Ectodermal cell (in vitro differentiated cells): ENCODE measurements at regions not wholly inside any gene's neighbourhood (a gene's known extent, or its start where the extent isn't known, plus 50 kb on each side); places are given as distances from the start of the nearest gene placed in this dataset.
"Not testable (repeated sequence)": the region's sequence is repeated elsewhere in the genome, so short reads cannot be mapped to it uniquely, and the experiment has no call there.

Source experiments
- H3K27ac ChIP-seq: 2 replicates; pipeline ENCODE4 v1.7.0; 2013; ENCODE audit warnings: mild to moderate bottlenecking, low read depth, low read length; ENCODE audit not compliant: insufficient read depth, poor library complexity, severe bottlenecking
- H3K27me3 ChIP-seq: 2 replicates; pipeline ENCODE4 v1.7.0; 2013; ENCODE audit warnings: mild to moderate bottlenecking, low read length; ENCODE audit not compliant: insufficient read depth, control insufficient read depth, poor library complexity, severe bottlenecking
- H3K36me3 ChIP-seq: one replicate; pipeline ENCODE4 v1.7.0; 2013; ENCODE audit warnings: low read length; ENCODE audit not compliant: control insufficient read depth, insufficient read depth
- H3K4me1 ChIP-seq: one replicate; pipeline ENCODE4 v1.7.0; 2013; ENCODE audit warnings: low read length; ENCODE audit not compliant: control insufficient read depth, insufficient read depth
- H3K4me3 ChIP-seq: 2 replicates; pipeline ENCODE4 v1.7.0; 2013; ENCODE audit warnings: low read depth, low read length, control low read depth; ENCODE audit not compliant: insufficient read depth
- H3K9me3 ChIP-seq: 2 replicates; pipeline ENCODE4 v1.7.0; 2013; ENCODE audit warnings: mild to moderate bottlenecking, low read length, moderate library complexity; ENCODE audit not compliant: control insufficient read depth
- WGBS, 2 experiments: methylation state at CpG; one replicate each; pipeline ENCODE4 v1.1.7; 2013; ENCODE audit warnings: missing lambda C conversion rate in 2 of 2; 5-methylcytosine and 5-hydroxymethylcytosine counted together

DNA sequence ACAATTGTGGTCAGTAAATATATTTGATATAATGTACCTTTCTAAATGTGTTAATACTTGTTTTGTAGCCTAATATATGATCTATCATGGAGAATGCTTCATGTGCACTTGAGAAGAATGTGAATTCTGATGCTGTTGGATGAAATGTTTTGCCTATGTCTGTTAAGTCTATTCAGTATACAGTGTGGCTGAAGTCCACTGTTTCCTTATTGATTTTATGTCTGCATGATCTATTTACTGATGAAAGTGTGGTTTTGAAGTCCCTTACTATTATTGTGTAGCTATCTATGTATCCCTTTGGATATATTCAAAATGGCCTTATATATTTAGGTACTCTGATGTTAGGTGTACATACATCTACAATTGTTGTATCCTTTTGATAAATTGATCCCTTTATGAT lies 515.8 kb upstream of the EPHA5 start:
- no peak overlapping the region for H3K4me3 ChIP-seq
- H3K9me3 ChIP-seq: no peaks in the 10 kb centered on the region
- no peaks in the 10 kb centered on the region for H3K36me3 ChIP-seq
- no peaks in the 10 kb centered on the region for H3K4me1 ChIP-seq
- H3K27me3 ChIP-seq: no peaks in the 10 kb centered on the region
- H3K27ac ChIP-seq: no peak overlapping the region

GRCh38 chr4:66182636-66183035 lies 512.3 kb upstream of the EPHA5 start:
- WGBS, 2 experiments: 88 to 100% methylated on average over 1 of the region's 1 CpG
- Histone ChIP-seq H3K36me3 (no peaks in the 10 kb centered on the region), H3K9me3 (no peaks in the 10 kb centered on the region), H3K4me3 (no peak overlapping the region), H3K27ac (no peak overlapping the region), H3K27me3 (no peaks in the 10 kb centered on the region), H3K4me1 (peaks cover 7% of the 10 kb centered on the region)

DNA sequence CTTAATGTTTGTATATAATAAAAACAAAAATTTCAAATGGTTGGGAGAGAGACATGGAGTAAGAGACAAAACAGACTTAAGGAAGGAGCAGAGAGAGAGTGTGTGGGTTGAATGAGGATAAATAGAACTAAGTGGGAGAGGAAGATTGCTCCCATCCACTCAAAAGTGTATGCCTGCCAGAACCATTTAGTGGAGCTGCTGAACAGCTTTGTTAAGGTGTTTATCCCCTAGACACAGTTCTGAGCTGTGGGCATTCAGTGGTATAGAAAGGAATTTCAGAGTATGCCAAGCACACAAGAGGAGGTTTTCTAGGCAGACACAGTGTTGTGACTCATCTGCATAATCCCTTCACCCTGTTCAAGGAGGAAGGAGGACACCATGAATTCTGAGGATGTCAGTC lies 508.6 kb upstream of the EPHA5 start:
- Histone ChIP-seq H3K36me3 (no peaks in the 10 kb centered on the region), H3K4me3 (no peak overlapping the region), H3K4me1 (peaks cover 7% of the 10 kb centered on the region), H3K9me3 (no peaks in the 10 kb centered on the region), H3K27me3 (no peaks in the 10 kb centered on the region), H3K27ac (no peak overlapping the region)

GRCh38 chr4:66169341-66169740 lies 499.1 kb upstream of the EPHA5 start:
- no peaks in the 10 kb centered on the region for H3K9me3 ChIP-seq
- no peaks in the 10 kb centered on the region for H3K36me3 ChIP-seq
- H3K4me3 ChIP-seq: no peak overlapping the region
- H3K27me3 ChIP-seq: no peaks in the 10 kb centered on the region
- WGBS, 2 experiments: 32 to 41% methylated on average over 5 of the region's 5 CpGs
- no peak overlapping the region for H3K27ac ChIP-seq
- no peaks in the 10 kb centered on the region for H3K4me1 ChIP-seq

DNA sequence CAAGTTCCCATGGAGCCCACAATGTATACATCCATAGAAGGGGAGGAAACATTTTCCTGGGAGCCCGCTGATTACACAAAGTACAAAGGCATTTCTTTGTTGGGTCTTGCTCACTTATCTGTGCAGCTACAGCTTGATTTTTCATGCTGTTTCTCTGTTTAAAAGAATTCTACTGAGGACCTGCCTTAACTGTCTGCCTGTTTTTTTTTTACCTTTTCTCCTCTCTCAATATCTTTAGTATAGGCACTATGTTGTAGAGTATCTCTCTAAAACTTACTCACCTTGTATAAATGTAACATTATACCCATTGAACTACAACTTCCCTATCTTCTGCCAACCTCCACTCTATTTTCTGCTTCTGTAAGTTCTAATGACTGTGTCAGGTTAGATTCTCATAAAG lies 494.6 kb upstream of the EPHA5 start:
- Histone ChIP-seq H3K27ac (no peak overlapping the region), H3K9me3 (no peaks in the 10 kb centered on the region), H3K4me3 (no peak overlapping the region), H3K36me3 (no peaks in the 10 kb centered on the region), H3K27me3 (no peaks in the 10 kb centered on the region), H3K4me1 (no peaks in the 10 kb centered on the region)
- WGBS, 2 experiments: 86 to 89% methylated on average over 1 of the region's 1 CpG

GRCh38 chr4:66160606-66161005 lies 490.3 kb upstream of the EPHA5 start:
- no peaks in the 10 kb centered on the region for H3K9me3 ChIP-seq
- 92% methylated on average over 1 of the region's 1 CpG; no CpG with 5 or more reads in 1 of the 2 experiments for WGBS, 2 experiments

DNA sequence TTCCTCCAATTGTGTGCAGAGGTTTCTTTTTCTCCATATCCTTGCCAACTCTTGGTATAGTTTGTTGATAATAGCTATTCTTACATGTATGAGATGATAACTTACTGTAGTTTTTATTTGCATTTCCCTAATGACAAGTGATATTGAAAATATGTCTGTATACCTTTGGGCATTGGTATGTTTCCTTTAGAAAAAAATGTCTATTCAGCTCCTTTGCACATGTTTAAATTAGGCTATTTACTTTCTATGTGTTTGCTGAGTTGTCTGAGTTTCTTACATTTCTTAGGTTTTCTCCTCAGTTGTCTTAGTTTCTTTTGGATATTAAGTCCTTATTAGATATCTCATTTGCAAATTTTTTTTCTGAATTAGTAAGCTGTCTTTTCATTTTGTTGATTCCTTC lies 487.3 kb upstream of the EPHA5 start:
- no peaks in the 10 kb centered on the region for H3K27me3 ChIP-seq
- H3K4me1 ChIP-seq: no peaks in the 10 kb centered on the region
- H3K36me3 ChIP-seq: no peaks in the 10 kb centered on the region
- no peak overlapping the region for H3K4me3 ChIP-seq
- H3K27ac ChIP-seq: no peak overlapping the region
- no peaks in the 10 kb centered on the region for H3K9me3 ChIP-seq

More at GRCh38 chr4:66160606-66161005, 490.3 kb upstream of the EPHA5 start:
- no peak overlapping the region for H3K4me3 ChIP-seq
- H3K4me1 ChIP-seq: no peaks in the 10 kb centered on the region
- no peaks in the 10 kb centered on the region for H3K27me3 ChIP-seq
- no peaks in the 10 kb centered on the region for H3K36me3 ChIP-seq
- no peak overlapping the region for H3K27ac ChIP-seq

GRCh38 chr4:66130042-66130441 lies 459.8 kb upstream of the EPHA5 start:
- Histone ChIP-seq H3K4me1 (no peaks in the 10 kb centered on the region), H3K27ac (no peak overlapping the region), H3K27me3 (no peaks in the 10 kb centered on the region), H3K36me3 (no peaks in the 10 kb centered on the region), H3K9me3 (no peaks in the 10 kb centered on the region), H3K4me3 (no peak overlapping the region)
- 89 to 95% methylated on average over 5 to 6 of the region's 6 CpGs for WGBS, 2 experiments

GRCh38 chr4:66123831-66124413 lies 453.6 kb upstream of the EPHA5 start:
- Histone ChIP-seq H3K36me3 (no peaks in the 10 kb centered on the region), H3K4me3 (no peak overlapping the region), H3K9me3 (no peaks in the 10 kb centered on the region), H3K27me3 (no peaks in the 10 kb centered on the region), H3K27ac (no peak overlapping the region), H3K4me1 (no peaks in the 10 kb centered on the region)
- WGBS, 2 experiments: 94 to 100% methylated on average over 1 of the region's 1 CpG

- no peak overlapping the region for H3K4me3 ChIP-seq
- no peaks in the 10 kb centered on the region for H3K36me3 ChIP-seq
These were observed 452.9 kb upstream of the EPHA5 start for GRCh38 chr4:66123190-66123589.

GRCh38 chr4:66115231-66115630 lies 444.9 kb upstream of the EPHA5 start:
- not testable (repeated sequence) for H3K4me3 ChIP-seq, H3K9me3 ChIP-seq, H3K36me3 ChIP-seq, H3K4me1 ChIP-seq, H3K27me3 ChIP-seq, H3K27ac ChIP-seq

More at GRCh38 chr4:66123190-66123589, 452.9 kb upstream of the EPHA5 start:
- H3K27me3 ChIP-seq: no peaks in the 10 kb centered on the region
- no peaks in the 10 kb centered on the region for H3K9me3 ChIP-seq
- H3K4me1 ChIP-seq: no peaks in the 10 kb centered on the region
- H3K27ac ChIP-seq: no peak overlapping the region
